ENCODE measurements at regions not wholly inside any gene's neighbourhood (a gene's known extent, or its start where the extent isn't known, plus 50 kb on each side); places are given as distances from the start of the nearest gene placed in this dataset.

DNA sequence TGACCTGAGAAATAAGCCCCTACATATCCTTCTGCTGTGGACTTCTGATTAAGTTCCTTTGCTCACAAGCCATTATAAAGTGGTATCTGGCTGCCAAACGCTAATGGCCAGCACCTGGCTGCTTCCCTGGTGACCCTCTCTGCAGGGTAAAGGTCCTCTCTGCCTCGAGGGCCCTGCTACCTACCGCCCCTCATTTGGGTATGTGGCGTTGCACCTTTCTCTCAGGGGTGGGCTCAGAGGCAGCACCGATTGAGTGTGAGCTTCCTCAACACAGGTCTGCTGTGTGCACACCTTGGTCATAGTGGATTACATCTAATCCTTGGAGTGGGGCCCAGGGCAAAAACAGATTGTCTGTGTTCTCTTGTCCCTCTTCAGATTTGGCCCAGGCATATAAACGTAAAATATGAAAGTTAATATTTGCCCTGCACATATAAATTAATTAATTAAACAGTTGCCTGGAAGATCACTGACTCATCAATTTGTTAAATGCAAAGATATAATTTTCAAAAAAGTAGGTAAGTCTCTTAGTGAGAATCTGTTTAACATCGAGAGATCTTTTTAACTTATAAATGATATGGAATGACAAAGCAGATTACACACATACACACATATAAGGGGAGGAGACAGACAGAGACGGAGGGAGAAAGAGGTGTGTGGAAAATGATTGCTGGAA, 174.5 kb upstream of the SMIM31 start:
- Mint-ChIP-seq H3K4me1 (ENCODE audit: low read depth) (no peaks in the 10 kb centered on the region), H3K27me3 (ENCODE audit: insufficient read depth) (no peaks in the 10 kb centered on the region; the same call in 1 of the 2 replicates), H3K9me3 (peaks cover 61% of the 10 kb centered on the region)

DNA sequence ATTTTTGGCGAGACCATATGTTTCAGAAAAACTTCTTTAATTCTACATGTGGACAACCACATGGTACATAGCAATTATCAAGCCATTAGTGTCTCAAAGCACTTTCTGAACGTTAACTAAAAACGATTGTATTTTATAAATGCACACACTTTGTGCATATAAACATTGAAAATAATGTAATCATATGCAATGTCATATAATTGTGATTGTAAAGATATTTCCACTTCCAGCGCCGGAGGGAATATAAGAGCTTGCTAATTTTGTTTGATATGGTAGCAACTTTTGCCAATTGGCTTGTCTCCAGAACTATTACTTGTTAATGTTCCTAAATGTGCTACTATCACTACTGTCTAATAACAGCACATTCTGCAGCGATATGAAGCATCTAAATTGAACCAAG, 162.3 kb upstream of the SMIM31 start:
- H3K27me3 Mint-ChIP-seq (ENCODE audit: insufficient read depth), result no peaks in the 10 kb centered on the region
- no peak overlapping the region for H3K27ac Mint-ChIP-seq
- no peaks in the 10 kb centered on the region for H3K4me1 Mint-ChIP-seq (ENCODE audit: low read depth)
- H3K9me3 Mint-ChIP-seq, result peaks cover 24% of the 10 kb centered on the region
- H3K36me3 Mint-ChIP-seq (ENCODE audit: low read depth), result no peaks in the 10 kb centered on the region
- H3K4me3 Mint-ChIP-seq, result no peak overlapping the region
- TF ChIP-seq, protein P1, sequence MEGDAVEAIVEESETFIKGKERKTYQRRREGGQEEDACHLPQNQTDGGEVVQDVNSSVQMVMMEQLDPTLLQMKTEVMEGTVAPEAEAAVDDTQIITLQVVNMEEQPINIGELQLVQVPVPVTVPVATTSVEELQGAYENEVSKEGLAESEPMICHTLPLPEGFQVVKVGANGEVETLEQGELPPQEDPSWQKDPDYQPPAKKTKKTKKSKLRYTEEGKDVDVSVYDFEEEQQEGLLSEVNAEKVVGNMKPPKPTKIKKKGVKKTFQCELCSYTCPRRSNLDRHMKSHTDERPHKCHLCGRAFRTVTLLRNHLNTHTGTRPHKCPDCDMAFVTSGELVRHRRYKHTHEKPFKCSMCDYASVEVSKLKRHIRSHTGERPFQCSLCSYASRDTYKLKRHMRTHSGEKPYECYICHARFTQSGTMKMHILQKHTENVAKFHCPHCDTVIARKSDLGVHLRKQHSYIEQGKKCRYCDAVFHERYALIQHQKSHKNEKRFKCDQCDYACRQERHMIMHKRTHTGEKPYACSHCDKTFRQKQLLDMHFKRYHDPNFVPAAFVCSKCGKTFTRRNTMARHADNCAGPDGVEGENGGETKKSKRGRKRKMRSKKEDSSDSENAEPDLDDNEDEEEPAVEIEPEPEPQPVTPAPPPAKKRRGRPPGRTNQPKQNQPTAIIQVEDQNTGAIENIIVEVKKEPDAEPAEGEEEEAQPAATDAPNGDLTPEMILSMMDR (IDR thresholded peaks at IDR 0.05), result no peak
- DNase-seq, result no peak

More for the DNA sequence above, 174.5 kb upstream of the SMIM31 start:
- H3K36me3 Mint-ChIP-seq (ENCODE audit: low read depth), result no peaks in the 10 kb centered on the region
- no peak for DNase-seq
- no peak overlapping the region for H3K4me3 Mint-ChIP-seq
- TF ChIP-seq, protein P1 (IDR thresholded peaks at IDR 0.05), result no peak
- H3K27ac Mint-ChIP-seq, result no peak overlapping the region

DNA sequence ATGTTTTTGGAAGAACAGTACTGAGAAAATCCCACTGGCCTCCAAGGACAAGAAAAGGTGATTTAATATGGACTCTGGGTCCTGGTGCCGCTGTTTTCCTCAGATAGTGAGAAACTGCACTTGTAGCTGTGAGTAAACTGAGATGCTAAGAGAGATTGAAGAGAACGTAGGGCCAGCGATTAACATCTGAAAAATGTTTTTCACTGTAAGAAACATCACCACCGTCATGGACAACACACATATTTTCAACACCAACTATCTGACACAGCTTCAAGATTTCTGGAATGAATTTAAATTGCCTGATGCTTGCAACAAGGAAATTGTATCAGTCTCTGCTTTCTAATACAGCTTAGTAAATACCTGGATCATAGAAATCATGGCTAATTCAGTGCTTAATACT, 158.2 kb upstream of the SMIM31 start:
- Mint-ChIP-seq H3K9me3 (peaks cover 23% of the 10 kb centered on the region), H3K4me3 (no peak overlapping the region), H3K4me1 (ENCODE audit: low read depth) (no peaks in the 10 kb centered on the region), H3K36me3 (ENCODE audit: low read depth) (no peaks in the 10 kb centered on the region), H3K27me3 (ENCODE audit: insufficient read depth) (no peaks in the 10 kb centered on the region), H3K27ac (no peak overlapping the region)
- TF ChIP-seq, protein P1 (IDR thresholded peaks at IDR 0.05), result no peak
- no peak for DNase-seq

DNA sequence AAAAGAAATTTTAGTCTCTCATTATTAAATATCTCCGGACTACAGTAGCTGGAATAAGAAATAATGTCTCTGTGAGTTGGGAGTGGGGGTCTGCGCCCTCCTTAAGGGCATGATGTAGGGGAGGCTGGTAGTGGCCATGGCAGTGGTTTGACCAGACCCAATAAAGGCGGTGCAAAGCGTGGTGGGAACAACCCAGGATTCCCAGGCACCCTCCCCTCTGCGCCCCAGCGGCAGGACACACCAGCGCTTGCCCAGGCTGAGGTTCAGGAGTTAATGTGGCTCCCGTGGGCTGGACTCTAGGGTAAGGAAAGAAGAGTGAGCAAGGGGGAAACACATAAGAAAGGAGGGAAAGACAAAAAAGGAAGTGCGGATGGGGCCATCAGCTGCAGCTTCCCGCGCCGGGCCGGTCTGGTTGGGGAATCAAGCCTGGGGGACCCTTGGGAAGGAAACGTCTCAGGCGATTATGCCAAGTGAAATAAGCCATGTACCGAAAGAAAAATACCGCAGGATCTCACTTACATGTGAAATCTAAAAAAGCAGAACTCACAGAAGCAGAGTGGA, 157.5 kb upstream of the SMIM31 start:
- DNase-seq, result no peak
- Mint-ChIP-seq H3K36me3 (ENCODE audit: low read depth) (no peaks in the 10 kb centered on the region), H3K27me3 (ENCODE audit: insufficient read depth) (no peaks in the 10 kb centered on the region), H3K4me3 (no peak overlapping the region), H3K27ac (no peak overlapping the region), H3K4me1 (ENCODE audit: low read depth) (no peaks in the 10 kb centered on the region), H3K9me3 (peaks cover 27% of the 10 kb centered on the region)
- TF ChIP-seq, protein P1 (IDR thresholded peaks at IDR 0.05), result no peak

DNA sequence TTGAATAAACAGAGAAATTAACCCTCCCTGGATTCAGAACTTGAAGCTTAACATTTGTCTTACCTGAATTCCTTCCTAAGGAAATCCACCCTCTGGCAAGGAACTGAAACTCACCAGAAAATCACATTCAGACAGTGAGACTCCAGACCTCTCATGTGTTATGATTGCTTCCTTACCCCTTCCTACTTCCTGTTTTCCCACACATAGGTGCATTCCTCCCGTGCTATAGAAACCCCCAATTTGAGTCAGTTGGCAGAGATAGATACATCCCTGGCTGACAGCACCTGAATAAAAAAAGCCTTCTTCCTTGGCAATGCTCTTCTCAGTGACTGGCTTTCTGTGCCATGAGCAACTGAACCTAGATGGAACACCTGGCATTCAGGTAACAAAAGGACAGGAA, 157.0 kb upstream of the SMIM31 start:
- no peak overlapping the region for H3K27ac Mint-ChIP-seq
- no peaks in the 10 kb centered on the region for H3K4me1 Mint-ChIP-seq (ENCODE audit: low read depth)
- no peaks in the 10 kb centered on the region; the same call in 1 of the 2 replicates for H3K36me3 Mint-ChIP-seq (ENCODE audit: low read depth)
- no peak overlapping the region for H3K4me3 Mint-ChIP-seq
- H3K9me3 Mint-ChIP-seq, result peaks cover 32% of the 10 kb centered on the region
- H3K27me3 Mint-ChIP-seq (ENCODE audit: insufficient read depth), result no peaks in the 10 kb centered on the region
- no peak for DNase-seq
- TF ChIP-seq, protein P1 (IDR thresholded peaks at IDR 0.05), result no peak
